B cell (primary cell): ENCODE measurements at regions not wholly inside any gene's neighbourhood (a gene's known extent, or its start where the extent isn't known, plus 50 kb on each side); places are given as distances from the start of the nearest gene placed in this dataset.

Experiments used
- ATAC-seq: fragments of 200-7000 bp; cut with Tn5 transposase; one replicate; pipeline ENCODE4 v1.10.0; 2021; ENCODE audit warnings: low read depth, mild to moderate bottlenecking, moderate number of reproducible peaks, moderate library complexity
- CTCF ChIA-PET: fragments of 350-600 bp; sonication (Branson Sonifier 250); formaldehyde crosslinking; loops from one replicate; lab custom pipeline; 2021; ENCODE audit warnings: antibody characterized with exemption, inconsistent platforms; lab: Charles Lee
- POLR2A ChIA-PET: fragments of 350-600 bp; sonication (Branson Sonifier 250); formaldehyde crosslinking; loops from one replicate; lab custom pipeline; 2021; ENCODE audit warnings: antibody characterized with exemption; lab: Charles Lee
- DNase-seq: peaks from one replicate; pipeline ENCODE4 v3.0.0; 2013
- H2AFZ ChIP-seq: 2 replicates; pipeline ENCODE4 v1.6.1; 2012; ENCODE audit warnings: mild to moderate bottlenecking, low read depth, low read length; ENCODE audit not compliant: insufficient read depth, poor library complexity, severe bottlenecking
- H3K27ac ChIP-seq, 2 donors: 1 replicate in 1 of 2; 2 replicates in 1 of 2; pipeline ENCODE4 v1.5.1; 2012 to 2013; ENCODE audit warnings: low read length in 2 of 2, mild to moderate bottlenecking in 2 of 2, moderate library complexity in 1 of 2
- H3K27me3 ChIP-seq, 4 experiments: fragments of 200-600 bp in 1 of 4; sonication (generic) in 1 of 4; replicated peaks in 1 of 4; 1 replicate in 2 of 4; 2 replicates in 2 of 4; pipeline versions ENCODE4 v1.6.1 to v1.7.0; 2013 to 2016; ENCODE audit warnings: low read length in 3 of 4, mild to moderate bottlenecking in 2 of 4, mixed read lengths in 1 of 4, moderate library complexity in 1 of 4; ENCODE audit not compliant: insufficient read depth in 4 of 4, control insufficient read depth in 3 of 4; ENCODE audit errors: control extremely low read depth in 1 of 4
- H3K36me3 ChIP-seq, 2 experiments: replicated peaks in 1 of 2; 1 replicate in 1 of 2; 2 replicates in 1 of 2; pipeline versions ENCODE4 v1.6.1 to v1.7.1; 2013; ENCODE audit warnings: low read length in 1 of 2; ENCODE audit not compliant: insufficient read depth in 2 of 2, control insufficient read depth in 1 of 2; ENCODE audit errors: control extremely low read depth in 1 of 2, extremely low read depth in 1 of 2
- H3K4me1 ChIP-seq, 2 donors: fragments of 200-600 bp in 1 of 2; sonication (generic) in 1 of 2; 1 replicate in 1 of 2; 2 replicates in 1 of 2; pipeline versions ENCODE4 v1.5.1 to v1.6.1; 2013 to 2017; ENCODE audit warnings: low read length in 2 of 2; ENCODE audit not compliant: control insufficient read depth in 2 of 2, insufficient read depth in 2 of 2
- H3K4me2 ChIP-seq: replicated peaks from 2 replicates; pipeline ENCODE3; 2012; ENCODE audit warnings: mild to moderate bottlenecking, low read depth, low read length; ENCODE audit not compliant: poor library complexity, severe bottlenecking
- H3K4me3 ChIP-seq, 5 experiments: fragments of 200-600 bp in 1 of 5; sonication (generic) in 1 of 5; 1 replicate in 3 of 5; 2 replicates in 2 of 5; pipeline versions ENCODE4 v1.5.1 to v1.7.0; 2011 to 2016; ENCODE audit warnings: low read length in 4 of 5, mild to moderate bottlenecking in 4 of 5, low read depth in 2 of 5, control low read depth in 1 of 5, moderate library complexity in 1 of 5; ENCODE audit not compliant: insufficient read depth in 1 of 5; ENCODE audit errors: control extremely low read depth in 1 of 5, extremely low read depth in 1 of 5
- H3K79me2 ChIP-seq: fragments of 200-600 bp; sonication (generic); one replicate; pipeline ENCODE4 v1.6.0; 2016; ENCODE audit warnings: low read length; ENCODE audit not compliant: control insufficient read depth, insufficient read depth
- H3K9ac ChIP-seq: fragments of 200-600 bp; sonication (generic); 2 replicates; pipeline ENCODE4 v1.6.1; 2017; ENCODE audit warnings: mild to moderate bottlenecking, low read length, moderate library complexity
- H3K9me3 ChIP-seq, 3 donors: one replicate each; pipeline versions ENCODE4 v1.6.1 to v1.7.1; 2013; ENCODE audit warnings: low read length in 2 of 3; ENCODE audit not compliant: control insufficient read depth in 2 of 3, insufficient read depth in 1 of 3; ENCODE audit errors: control extremely low read depth in 1 of 3
- H4K20me1 ChIP-seq: 2 replicates; pipeline ENCODE4 v1.6.0; 2012; ENCODE audit warnings: mild to moderate bottlenecking, low read length; ENCODE audit not compliant: insufficient read depth, control insufficient read depth, poor library complexity, severe bottlenecking
- H3K27ac Mint-ChIP-seq: one replicate; pipeline ENCODE4 v1.8.0; 2021; ENCODE audit warnings: mixed read lengths
- H3K27me3 Mint-ChIP-seq: one replicate; pipeline ENCODE4 v1.8.0; 2021; ENCODE audit warnings: mixed read lengths
- H3K4me1 Mint-ChIP-seq: one replicate; pipeline ENCODE4 v1.8.0; 2021; ENCODE audit warnings: mixed read lengths
- H3K4me3 Mint-ChIP-seq: one replicate; pipeline ENCODE4 v1.8.0; 2021; ENCODE audit warnings: mixed read lengths
- H3K9me3 Mint-ChIP-seq: one replicate; pipeline ENCODE4 v1.8.0; 2022; ENCODE audit warnings: mixed read lengths; ENCODE audit not compliant: insufficient read depth
- CTCF ChIP-seq: fragments of 200-600 bp; IDR thresholded peaks from one replicate; pipeline ENCODE4 v1.8.0; 2022; ENCODE audit warnings: antibody characterized with exemption, mild to moderate bottlenecking
- EZH2 ChIP-seq: IDR thresholded peaks from 2 replicates; pipeline ENCODE4 v1.6.1; 2012; ENCODE audit warnings: borderline replicate concordance, low read depth, mild to moderate bottlenecking, moderate library complexity, low read length; ENCODE audit not compliant: insufficient read depth, poor library complexity, severe bottlenecking
- WGBS: methylation state at CpG from one replicate; pipeline ENCODE4 v1.1.5; 2013; ENCODE audit warnings: missing lambda C conversion rate; ENCODE audit not compliant: insufficient coverage; 5-methylcytosine and 5-hydroxymethylcytosine counted together
- intact Hi-C: fragments of 100-400 bp; cut with micrococcal nuclease; formaldehyde crosslinking; loops from one replicate; pipeline ENCODE4 v1.10.0; 2022

- Histone ChIP-seq H3K4me3 (no peak overlapping the region), H3K27me3 (no peaks in the 10 kb centered on the region), H3K4me2 (no peak overlapping the region), H3K79me2 (no peaks in the 10 kb centered on the region), H3K4me1 (peaks cover 22 to 26% of the 10 kb centered on the region in 2 donors), H2AFZ (no peak overlapping the region), H3K27ac (no peak overlapping the region), H3K36me3 (no peaks in the 10 kb centered on the region), H3K9ac (no peak overlapping the region), H3K9me3 (no peaks in the 10 kb centered on the region), H4K20me1 (no peaks in the 10 kb centered on the region)
- Mint-ChIP-seq H3K27me3 (no peaks in the 10 kb centered on the region), H3K9me3 (no peaks in the 10 kb centered on the region), H3K27ac (no peak overlapping the region), H3K4me1 (peaks cover 31% of the 10 kb centered on the region), H3K4me3 (no peak overlapping the region)
- no peak for TF ChIP-seq EZH2
- TF ChIP-seq CTCF, result no peak
- WGBS, result 100% methylated on average over 1 of the region's 2 CpGs
- no peak for DNase-seq
- POLR2A ChIA-PET, result no interaction called here
- intact Hi-C loops, result no loop called here
- CTCF ChIA-PET, result no interaction called here
- no peak for ATAC-seq
Observed at GRCh38 chr9:79807971-79808370, 236.2 kb downstream of the TLE4 start.

- CTCF ChIA-PET, result no interaction called here
- Mint-ChIP-seq H3K4me1 (peaks cover 16% of the 10 kb centered on the region), H3K27me3 (no peaks in the 10 kb centered on the region), H3K4me3 (no peak overlapping the region), H3K9me3 (no peaks in the 10 kb centered on the region), H3K27ac (no peak overlapping the region)
- Histone ChIP-seq H3K9ac (no peak overlapping the region), H3K27ac (no peak overlapping the region), H3K4me2 (no peak overlapping the region), H2AFZ (no peak overlapping the region), H3K36me3 (no peaks in the 10 kb centered on the region), H3K79me2 (no peaks in the 10 kb centered on the region), H4K20me1 (no peaks in the 10 kb centered on the region), H3K4me3 (no peak overlapping the region), H3K27me3 (no peaks in the 10 kb centered on the region), H3K4me1 (peaks cover 6 to 11% of the 10 kb centered on the region in 2 donors), H3K9me3 (no peaks in the 10 kb centered on the region)
- intact Hi-C loops, result no loop called here
- ATAC-seq (no peak), DNase-seq (no peak)
- WGBS, result no CpG with 5 or more reads among the region's 4 CpGs
- TF ChIP-seq EZH2 (no peak), CTCF (no peak)
- POLR2A ChIA-PET, result no interaction called here
Observed at GRCh38 chr9:79806086-79806485, 234.3 kb downstream of the TLE4 start.
